ENCODE measurements at regions not wholly inside any gene's neighbourhood (a gene's known extent, or its start where the extent isn't known, plus 50 kb on each side); places are given as distances from the start of the nearest gene placed in this dataset.
A peak's percentile ranks its signal among the peaks of the same experiment; 100 is the strongest.

- Histone ChIP-seq H3K4ac (ENCODE audit: low read depth, low read length) (no peak overlapping the region), H2BK12ac (ENCODE audit: low read length) (no peak overlapping the region), H3K27ac (ENCODE audit: low read depth, low read length) (no peak overlapping the region), H4K8ac (ENCODE audit: low read depth, low read length) (no peak overlapping the region), H3K9me3 (ENCODE audit: insufficient read depth, low read depth, low read length) (no peaks in the 10 kb centered on the region), H4K12ac (ENCODE audit: low read depth, low read length) (no peak overlapping the region), H4K91ac (ENCODE audit: low read depth, low read length) (no peak overlapping the region), H2BK5ac (ENCODE audit: low read depth, low read length, poor library complexity) (no peak overlapping the region), H2AK5ac (ENCODE audit: low read length) (no peak overlapping the region), H3K23ac (ENCODE audit: low read length) (no peak overlapping the region), H2BK120ac (ENCODE audit: insufficient read depth, low read length, poor library complexity) (no peak overlapping the region), H3K14ac (ENCODE audit: low read length) (no peak overlapping the region), H3K4me1 (ENCODE audit: control insufficient read depth in 1 of 2, insufficient read depth in 2 of 2, low read length in 2 of 2) (no peaks in the 10 kb centered on the region), H3K79me1 (ENCODE audit: low read length) (no peaks in the 10 kb centered on the region), H2AFZ (ENCODE audit: insufficient read depth, low read length, poor library complexity) (no peak overlapping the region), H3K18ac (ENCODE audit: low read length) (no peak overlapping the region), H3K27me3 (ENCODE audit: insufficient read depth, low read length) (no peaks in the 10 kb centered on the region), H3K4me3 (ENCODE audit: low read depth, low read length) (no peak overlapping the region), H3K79me2 (ENCODE audit: control insufficient read depth, insufficient read depth, low read length, poor library complexity) (no peaks in the 10 kb centered on the region), H3K9ac (ENCODE audit: low read length) (no peak overlapping the region), H3K36me3 (ENCODE audit: control insufficient read depth in 1 of 2, insufficient read depth in 2 of 2, low read length in 2 of 2) (no peaks in the 10 kb centered on the region), H3K4me2 (ENCODE audit: low read length) (no peak overlapping the region)
- no peak for DNase-seq
- no CpG with 5 or more reads among the region's 6 CpGs for WGBS (ENCODE audit: extremely low coverage, insufficient coverage, insufficient read length)
Measured at GRCh38 chr4:26073886-26074560, 160.0 kb downstream of the SMIM20 start.

DNA sequence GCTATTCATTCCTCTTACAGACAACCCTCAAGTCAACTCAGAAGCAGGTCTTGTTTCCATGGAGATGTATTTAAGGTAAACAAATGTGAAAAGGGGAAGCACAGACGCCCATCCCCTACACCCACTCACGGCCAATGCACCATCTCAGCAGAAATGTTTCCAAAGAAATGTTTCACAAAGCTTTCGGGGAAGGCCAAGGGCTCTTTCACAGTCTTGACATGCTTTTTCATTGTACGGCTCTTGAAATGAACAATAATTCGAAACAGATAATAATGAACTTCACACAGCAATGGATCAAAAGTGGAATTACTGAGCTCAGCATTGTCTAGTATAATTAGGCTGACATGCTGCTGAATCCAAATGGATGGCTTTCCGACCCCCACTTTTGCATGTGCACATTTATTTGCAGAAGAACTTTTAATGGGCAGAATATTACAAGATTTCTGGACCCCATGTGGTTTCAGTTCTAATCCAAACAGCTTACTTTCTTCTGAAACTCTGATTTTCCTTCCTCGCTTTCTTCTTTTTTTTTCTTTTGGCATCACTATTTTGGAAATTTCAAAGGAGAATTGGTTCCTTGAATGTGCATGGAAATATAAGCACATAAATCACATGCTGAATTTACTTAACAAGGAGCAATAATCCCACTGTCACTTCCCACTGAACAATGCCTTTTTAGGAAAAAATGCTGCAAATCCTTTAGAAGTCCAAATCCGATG, 160.9 kb downstream of the SMIM20 start:
- H3K4me2 ChIP-seq (ENCODE audit: low read length), result no peak overlapping the region
- 100% methylated on average over 1 of the region's 8 CpGs for WGBS (ENCODE audit: extremely low coverage, insufficient coverage, insufficient read length)
- peak; percentile 17 to 40 for DNase-seq

DNA sequence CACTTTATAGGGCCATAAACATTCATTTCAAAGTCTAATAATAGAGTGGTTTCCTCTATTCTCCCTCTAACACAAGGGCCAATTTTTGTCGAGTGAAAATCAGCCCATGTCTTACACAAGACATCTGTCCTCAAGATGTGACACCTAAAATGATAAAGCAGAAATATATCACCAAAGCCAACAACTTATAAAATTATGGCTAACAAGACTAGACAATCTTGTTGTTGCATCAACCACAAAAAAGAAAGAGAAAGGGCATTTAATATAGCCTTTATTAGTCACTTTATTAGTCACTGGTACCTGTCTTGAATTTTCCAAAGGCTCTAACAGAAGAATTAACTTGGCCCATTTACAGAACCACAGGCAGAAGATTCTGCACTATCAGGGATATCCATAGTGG, 161.6 kb downstream of the SMIM20 start:
- Histone ChIP-seq H3K27me3 (ENCODE audit: insufficient read depth, low read length) (no peaks in the 10 kb centered on the region), H4K8ac (ENCODE audit: low read depth, low read length) (no peak overlapping the region), H2BK120ac (ENCODE audit: insufficient read depth, low read length, poor library complexity) (no peak overlapping the region), H3K9me3 (ENCODE audit: insufficient read depth, low read depth, low read length) (no peaks in the 10 kb centered on the region), H3K18ac (ENCODE audit: low read length) (no peak overlapping the region), H3K36me3 (ENCODE audit: control insufficient read depth in 1 of 2, insufficient read depth in 2 of 2, low read length in 2 of 2) (no peaks in the 10 kb centered on the region), H3K79me1 (ENCODE audit: low read length) (no peaks in the 10 kb centered on the region), H2BK12ac (ENCODE audit: low read length) (no peak overlapping the region), H3K4me2 (ENCODE audit: low read length) (no peak overlapping the region), H3K79me2 (ENCODE audit: control insufficient read depth, insufficient read depth, low read length, poor library complexity) (no peaks in the 10 kb centered on the region), H2AFZ (ENCODE audit: insufficient read depth, low read length, poor library complexity) (no peak overlapping the region), H3K27ac (ENCODE audit: low read depth, low read length) (no peak overlapping the region), H3K14ac (ENCODE audit: low read length) (no peak overlapping the region), H2AK5ac (ENCODE audit: low read length) (no peak overlapping the region), H4K12ac (ENCODE audit: low read depth, low read length) (no peak overlapping the region), H3K4ac (ENCODE audit: low read depth, low read length) (no peak overlapping the region), H3K23ac (ENCODE audit: low read length) (no peak overlapping the region), H3K4me3 (ENCODE audit: low read depth, low read length) (no peak overlapping the region), H3K9ac (ENCODE audit: low read length) (no peak overlapping the region), H2BK5ac (ENCODE audit: low read depth, low read length, poor library complexity) (no peak overlapping the region), H3K4me1 (ENCODE audit: control insufficient read depth in 1 of 2, insufficient read depth in 2 of 2, low read length in 2 of 2) (no peaks in the 10 kb centered on the region), H4K91ac (ENCODE audit: low read depth, low read length) (no peak overlapping the region)
- no CpG with 5 or more reads among the region's 1 CpG for WGBS (ENCODE audit: extremely low coverage, insufficient coverage, insufficient read length)
- no peak for DNase-seq

More for the DNA sequence above, 160.9 kb downstream of the SMIM20 start:
- H3K9me3 ChIP-seq (ENCODE audit: insufficient read depth, low read depth, low read length), result no peaks in the 10 kb centered on the region
- H3K4ac ChIP-seq (ENCODE audit: low read depth, low read length), result no peak overlapping the region
- no peaks in the 10 kb centered on the region for H3K4me1 ChIP-seq (ENCODE audit: control insufficient read depth in 1 of 2, insufficient read depth in 2 of 2, low read length in 2 of 2)
- no peaks in the 10 kb centered on the region for H3K79me1 ChIP-seq (ENCODE audit: low read length)
- H4K12ac ChIP-seq (ENCODE audit: low read depth, low read length), result no peak overlapping the region
- no peaks in the 10 kb centered on the region for H3K36me3 ChIP-seq (ENCODE audit: control insufficient read depth in 1 of 2, insufficient read depth in 2 of 2, low read length in 2 of 2)
- no peaks in the 10 kb centered on the region for H3K79me2 ChIP-seq (ENCODE audit: control insufficient read depth, insufficient read depth, low read length, poor library complexity)
- H2BK5ac ChIP-seq (ENCODE audit: low read depth, low read length, poor library complexity), result no peak overlapping the region
- no peak overlapping the region for H2BK120ac ChIP-seq (ENCODE audit: insufficient read depth, low read length, poor library complexity)
- no peak overlapping the region for H3K14ac ChIP-seq (ENCODE audit: low read length)
- H3K27ac ChIP-seq (ENCODE audit: low read depth, low read length), result no peak overlapping the region
- no peak overlapping the region for H2BK12ac ChIP-seq (ENCODE audit: low read length)
- H3K4me3 ChIP-seq (ENCODE audit: low read depth, low read length), result no peak overlapping the region
- no peaks in the 10 kb centered on the region for H3K27me3 ChIP-seq (ENCODE audit: insufficient read depth, low read length)
- H3K23ac ChIP-seq (ENCODE audit: low read length), result no peak overlapping the region
- H3K9ac ChIP-seq (ENCODE audit: low read length), result no peak overlapping the region
- H3K18ac ChIP-seq (ENCODE audit: low read length), result no peak overlapping the region
- H4K8ac ChIP-seq (ENCODE audit: low read depth, low read length), result no peak overlapping the region
- H2AK5ac ChIP-seq (ENCODE audit: low read length), result no peak overlapping the region
- no peak overlapping the region for H2AFZ ChIP-seq (ENCODE audit: insufficient read depth, low read length, poor library complexity)
- no peak overlapping the region for H4K91ac ChIP-seq (ENCODE audit: low read depth, low read length)

DNA sequence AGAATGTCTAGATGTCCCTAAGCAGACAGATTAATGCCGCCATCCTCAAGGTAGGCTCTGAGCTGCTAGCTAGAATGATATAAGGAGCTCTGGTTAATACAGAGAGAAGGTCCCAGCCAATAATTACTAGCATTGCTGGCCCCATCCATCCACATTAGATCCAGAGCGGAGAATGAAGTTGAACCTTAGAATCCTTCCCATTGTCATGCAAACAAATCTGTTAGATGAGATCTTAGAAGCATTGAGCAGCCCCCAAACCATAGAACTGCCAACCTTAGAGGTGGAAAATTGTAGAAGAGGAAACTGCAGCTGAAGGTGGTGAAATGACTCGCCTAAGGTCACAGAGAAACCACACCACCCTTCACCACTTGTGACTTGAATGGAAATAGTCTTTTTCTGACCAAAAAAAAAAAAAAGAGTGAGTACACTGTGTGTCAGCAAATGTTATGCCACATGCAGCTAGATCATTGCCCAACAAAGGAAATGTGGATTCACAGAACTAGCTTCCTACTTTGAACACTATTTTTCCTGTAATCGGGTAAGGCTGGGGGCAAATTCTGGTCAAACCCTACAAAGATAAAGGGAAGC, 162.1 kb downstream of the SMIM20 start:
- Histone ChIP-seq H4K8ac (ENCODE audit: low read depth, low read length) (no peak overlapping the region), H2BK120ac (ENCODE audit: insufficient read depth, low read length, poor library complexity) (no peak overlapping the region), H3K4me3 (ENCODE audit: low read depth, low read length) (no peak overlapping the region), H3K14ac (ENCODE audit: low read length) (no peak overlapping the region), H3K36me3 (ENCODE audit: control insufficient read depth in 1 of 2, insufficient read depth in 2 of 2, low read length in 2 of 2) (no peaks in the 10 kb centered on the region), H3K79me1 (ENCODE audit: low read length) (no peaks in the 10 kb centered on the region), H3K23ac (ENCODE audit: low read length) (no peak overlapping the region), H3K9me3 (ENCODE audit: insufficient read depth, low read depth, low read length) (no peaks in the 10 kb centered on the region), H4K91ac (ENCODE audit: low read depth, low read length) (no peak overlapping the region), H3K27me3 (ENCODE audit: insufficient read depth, low read length) (no peaks in the 10 kb centered on the region), H3K79me2 (ENCODE audit: control insufficient read depth, insufficient read depth, low read length, poor library complexity) (no peaks in the 10 kb centered on the region), H2BK12ac (ENCODE audit: low read length) (no peak overlapping the region), H3K27ac (ENCODE audit: low read depth, low read length) (no peak overlapping the region), H2AK5ac (ENCODE audit: low read length) (no peak overlapping the region), H3K9ac (ENCODE audit: low read length) (no peak overlapping the region), H3K4me2 (ENCODE audit: low read length) (no peak overlapping the region), H2BK5ac (ENCODE audit: low read depth, low read length, poor library complexity) (no peak overlapping the region), H3K18ac (ENCODE audit: low read length) (no peak overlapping the region), H3K4me1 (ENCODE audit: control insufficient read depth in 1 of 2, insufficient read depth in 2 of 2, low read length in 2 of 2) (no peaks in the 10 kb centered on the region), H2AFZ (ENCODE audit: insufficient read depth, low read length, poor library complexity) (no peak overlapping the region), H4K12ac (ENCODE audit: low read depth, low read length) (no peak overlapping the region), H3K4ac (ENCODE audit: low read depth, low read length) (no peak overlapping the region)
- no CpG with 5 or more reads among the region's 4 CpGs for WGBS (ENCODE audit: extremely low coverage, insufficient coverage, insufficient read length)
- peak in 1 of 2 donors; percentile 37 for DNase-seq
